Limb (tissue), 2 donors: ENCODE measurements at regions not wholly inside any gene's neighbourhood (a gene's known extent, or its start where the extent isn't known, plus 50 kb on each side); places are given as distances from the start of the nearest gene placed in this dataset.

Experiments used
- DNase-seq, 2 donors: peaks; one replicate each; pipeline ENCODE4 v3.0.0-alpha.2; 2016; ENCODE audit errors: extremely low spot score in 2 of 2

DNA sequence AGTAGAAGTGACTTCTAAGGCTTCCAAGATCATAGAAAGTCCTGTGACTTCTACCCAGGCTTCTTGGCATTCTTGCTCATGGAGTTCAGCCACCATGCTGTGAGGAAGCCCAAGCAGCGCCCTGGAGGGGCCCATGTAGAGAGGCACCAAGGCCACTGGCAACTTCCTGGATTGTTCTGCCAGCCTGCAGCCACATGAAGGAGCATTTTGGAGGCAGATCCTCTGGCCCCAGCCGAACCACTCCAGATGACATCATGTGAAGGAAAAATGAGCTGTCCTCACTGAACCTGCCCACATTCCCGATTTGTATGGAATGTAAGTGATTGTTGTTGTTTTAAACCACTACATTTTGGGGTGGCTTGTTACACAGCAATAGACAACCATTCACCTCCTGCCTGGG lies 51.5 kb upstream of the MNX1 start:
- DNase-seq: no peak

DNA sequence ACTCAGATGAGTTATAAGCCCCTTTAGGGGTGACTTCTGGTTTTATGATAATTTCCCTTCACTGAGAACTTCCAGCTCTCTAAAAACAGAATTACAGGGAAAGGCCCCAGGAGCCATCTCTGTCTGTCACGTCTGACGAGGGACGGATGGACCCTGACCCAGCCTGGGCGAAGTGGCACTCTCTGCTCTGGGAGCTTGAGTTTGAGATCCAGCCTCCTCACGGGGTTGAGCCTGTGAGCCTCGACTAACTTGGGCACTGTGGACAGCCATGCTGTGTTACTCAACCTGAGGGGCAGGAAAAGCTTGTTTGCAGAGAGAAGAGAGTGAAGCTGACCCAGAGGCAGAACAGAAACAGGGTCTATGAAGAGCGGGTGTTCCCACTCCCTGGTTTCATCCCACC lies 54.6 kb upstream of the MNX1 start:
- DNase-seq: no peak

DNA sequence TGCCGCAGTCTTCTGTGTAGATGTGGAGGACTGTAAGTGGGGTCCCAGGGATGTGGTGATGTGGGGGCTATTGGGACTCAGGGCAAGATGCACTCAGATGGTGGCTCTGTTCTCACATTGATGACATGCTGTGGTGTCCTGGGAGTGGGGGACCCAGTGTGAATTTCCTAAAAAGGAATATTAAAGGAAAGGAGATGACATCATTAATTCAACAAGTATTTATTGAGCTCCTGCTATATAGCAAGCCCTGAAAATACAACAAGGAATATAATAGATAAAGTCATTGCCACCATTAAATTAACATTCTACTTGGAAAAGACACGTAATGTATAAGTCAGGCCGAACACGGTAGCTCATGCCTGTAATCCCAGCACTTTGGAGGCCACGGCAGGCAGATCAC lies 61.9 kb upstream of the MNX1 start:
- DNase-seq: no peak

- no peak for DNase-seq
Observed at GRCh38 chr7:157073335-157073734, 62.9 kb upstream of the MNX1 start.

DNA sequence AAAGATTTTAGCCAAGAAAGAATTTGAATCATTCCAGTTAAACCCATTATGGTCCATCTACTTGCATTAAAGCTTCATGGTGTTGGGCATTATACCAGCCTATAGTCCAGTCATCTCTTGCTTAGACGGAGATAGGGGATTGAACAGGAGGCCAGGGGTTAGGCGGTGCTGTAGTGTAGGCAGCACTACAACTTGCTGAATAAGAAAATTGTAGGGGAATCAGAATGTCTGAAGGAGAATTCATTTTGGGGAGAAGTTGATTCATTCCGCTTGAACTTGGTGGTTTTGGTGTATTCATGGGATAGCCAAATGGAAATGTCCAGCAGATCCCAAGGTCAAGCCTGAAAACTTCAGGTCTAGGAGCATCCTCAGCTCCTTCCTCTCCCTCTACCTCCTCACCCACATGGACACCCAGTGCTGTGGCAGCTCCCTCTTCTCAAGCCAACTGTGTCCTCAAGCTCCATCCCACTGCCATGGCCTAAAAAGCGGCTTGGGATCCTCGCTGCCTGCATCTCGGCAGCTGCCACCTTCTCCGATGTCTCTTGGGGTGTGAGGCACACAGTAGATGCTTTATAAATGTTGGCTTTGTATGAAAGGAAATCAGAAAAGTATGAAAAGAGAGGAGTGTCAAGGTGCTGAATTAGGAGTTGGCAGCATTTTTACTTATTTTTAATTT lies 63.6 kb upstream of the MNX1 start:
- no peak for DNase-seq

DNA sequence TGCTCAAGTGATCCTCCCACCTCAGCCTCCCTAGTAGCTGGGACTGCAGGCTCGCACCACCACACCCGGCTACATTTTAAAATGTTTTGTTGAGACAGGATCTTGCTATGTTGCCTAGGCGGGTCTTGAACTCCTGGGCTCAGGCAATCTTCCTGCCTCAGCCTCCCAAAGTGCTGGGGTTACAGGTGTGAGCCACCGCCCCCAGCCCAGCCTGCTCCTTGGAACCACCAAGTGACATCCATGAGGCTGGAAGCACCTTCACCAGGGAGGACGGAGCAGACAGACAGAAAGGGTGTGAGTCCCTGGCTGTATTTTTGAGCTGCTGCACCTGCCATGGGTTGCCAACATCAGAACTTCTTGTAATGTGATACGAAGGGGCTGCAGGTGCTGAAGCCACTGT lies 62.3 kb upstream of the UBE3C start:
- no peak for DNase-seq

GRCh38 chr7:157077021-157077420 lies 61.7 kb upstream of the UBE3C start:
- no peak for DNase-seq

GRCh38 chr7:157077986-157078644 lies 60.6 kb upstream of the UBE3C start:
- DNase-seq: peak in 1 of 2 donors; percentile 35

DNA sequence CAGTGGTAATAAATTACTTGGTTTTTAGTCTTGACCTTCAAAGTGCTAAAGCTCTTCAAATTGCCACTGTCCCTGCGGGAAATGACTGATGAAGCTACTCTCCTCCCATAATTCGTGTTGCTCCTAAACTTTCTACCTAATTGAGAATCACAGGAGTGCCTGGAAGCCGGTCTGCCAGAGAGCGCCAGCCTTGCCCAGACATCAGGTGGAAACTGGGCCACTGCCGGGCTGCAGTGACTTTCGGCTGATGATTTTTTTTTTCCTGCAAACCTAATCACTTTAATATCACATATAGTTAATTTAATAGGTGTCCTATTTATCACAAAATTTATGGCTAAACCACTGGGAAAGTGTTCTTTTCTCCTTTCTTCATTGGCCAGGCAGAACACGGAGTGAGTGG lies 59.6 kb upstream of the UBE3C start:
- no peak for DNase-seq

DNA sequence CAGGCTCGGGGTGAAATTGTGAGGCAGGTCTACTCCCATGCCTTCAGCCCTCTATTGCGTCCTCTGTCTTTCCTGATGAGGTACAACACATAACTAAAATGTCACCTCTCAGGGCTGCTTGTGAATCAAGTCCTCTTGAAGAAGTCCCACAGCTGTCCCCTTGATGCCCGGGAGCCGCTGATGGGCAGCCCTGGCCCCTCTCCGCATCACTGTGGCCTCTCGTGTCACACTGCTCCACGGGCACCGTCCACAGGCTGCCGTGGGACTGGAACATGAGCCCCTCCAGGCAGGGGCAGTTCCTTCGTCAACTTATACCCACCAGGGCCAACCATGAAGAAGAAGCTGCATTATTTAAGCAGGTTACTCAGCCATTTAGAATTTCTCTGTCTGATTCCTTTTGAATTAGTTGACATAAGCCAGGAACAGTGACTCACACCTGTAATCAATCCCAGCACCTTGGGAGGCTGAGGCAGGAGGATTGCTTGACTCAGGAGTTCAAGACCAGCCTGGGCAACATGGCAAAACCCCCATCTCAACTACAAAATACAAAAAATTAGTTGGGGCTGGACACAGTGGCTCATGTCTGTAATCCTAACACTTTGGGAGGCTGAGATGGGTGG lies 58.5 kb upstream of the UBE3C start:
- DNase-seq: no peak

GRCh38 chr7:157086508-157087187 lies 52.1 kb upstream of the UBE3C start:
- DNase-seq: no peak

DNA sequence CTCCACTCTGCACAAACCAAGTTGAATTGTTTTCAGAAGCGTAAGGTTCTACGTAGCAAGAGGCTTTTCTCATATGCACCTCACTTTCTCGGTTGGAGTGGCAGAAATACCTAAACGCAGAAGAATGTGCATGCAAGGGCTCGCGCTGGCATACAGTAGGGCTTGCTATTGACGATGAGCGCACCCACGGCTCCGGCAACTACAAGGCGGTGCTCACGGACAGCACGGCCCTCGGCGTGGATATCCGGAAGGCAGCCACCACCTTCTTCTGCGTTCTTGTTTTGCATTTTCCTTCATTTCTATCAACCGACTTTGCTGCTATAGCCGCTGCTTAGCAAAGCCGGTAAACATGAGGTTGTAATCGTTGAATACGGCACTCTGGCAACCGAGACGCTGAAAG lies 51.1 kb upstream of the UBE3C start:
- DNase-seq: no peak

DNA sequence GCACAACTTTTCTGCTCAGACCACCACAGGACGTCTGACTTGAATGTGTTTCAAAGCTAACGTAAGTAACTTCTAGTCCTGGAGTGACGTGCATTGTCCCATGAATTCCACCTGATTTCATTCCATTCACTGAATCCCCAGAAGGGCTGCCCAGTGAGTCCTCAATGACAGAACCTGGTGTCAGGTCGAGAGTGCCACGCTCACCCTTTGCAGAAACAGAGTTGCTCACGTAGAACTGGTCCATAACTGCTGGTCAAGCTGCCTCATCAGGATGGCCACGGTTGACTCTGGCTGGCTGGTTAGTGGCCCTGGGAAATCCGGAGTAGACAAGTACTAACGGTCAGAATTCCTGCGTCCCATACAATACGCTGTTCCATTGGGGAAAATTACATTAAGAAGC lies 50.6 kb upstream of the UBE3C start:
- DNase-seq: no peak
